SU-DHL-6 (cell line): ENCODE measurements at regions not wholly inside any gene's neighbourhood (a gene's known extent, or its start where the extent isn't known, plus 50 kb on each side); places are given as distances from the start of the nearest gene placed in this dataset.

ENCODE experiments used
- H2AFZ ChIP-seq: fragments of 200-600 bp; sonication (generic); 2 replicates; pipeline ENCODE4 v1.6.1; 2014; ENCODE audit warnings: low read depth, mild to moderate bottlenecking, moderate library complexity, mixed read lengths, antibody characterized with exemption, low read length; ENCODE audit not compliant: severe bottlenecking
- H3F3A ChIP-seq: fragments of 200-600 bp; shearing (Covaris generic); 2 replicates; pipeline ENCODE4 v1.6.0; 2016; ENCODE audit warnings: antibody characterized with exemption, mild to moderate bottlenecking; ENCODE audit not compliant: insufficient read depth
- H3K27ac ChIP-seq: fragments of 200-600 bp; sonication (generic); 2 replicates; pipeline ENCODE4 v1.5.1; 2016; ENCODE audit warnings: low read depth, mild to moderate bottlenecking, low read length, moderate library complexity, mixed read lengths
- H3K27me3 ChIP-seq: fragments of 200-600 bp; sonication (generic), shearing (Covaris generic); 2 replicates; pipeline ENCODE4 v1.6.0; 2014; ENCODE audit warnings: mild to moderate bottlenecking, low read length
- H3K36me3 ChIP-seq: fragments of 200-600 bp; sonication (generic); 2 replicates; pipeline ENCODE4 v1.6.1; 2014; ENCODE audit warnings: mild to moderate bottlenecking, low read length, mixed read lengths
- H3K4me2 ChIP-seq: fragments of 300-600, 200-600 bp; shearing (Covaris generic), sonication (generic); 2 replicates; pipeline ENCODE4 v1.6.0; 2014; ENCODE audit warnings: low read length, low read depth, mild to moderate bottlenecking; ENCODE audit not compliant: poor library complexity, severe bottlenecking
- H3K4me3 ChIP-seq: fragments of 200-600 bp; sonication (generic); 2 replicates; pipeline ENCODE4 v1.5.1; 2014; ENCODE audit warnings: antibody characterized with exemption, low read length, mild to moderate bottlenecking, mixed read lengths; ENCODE audit not compliant: insufficient read depth, poor library complexity, severe bottlenecking
- H3K79me2 ChIP-seq: fragments of 200-600 bp; sonication (generic); 2 replicates; pipeline ENCODE4 v1.6.1; 2014; ENCODE audit warnings: mild to moderate bottlenecking, low read length, moderate library complexity; ENCODE audit not compliant: insufficient read depth
- H3K9ac ChIP-seq: fragments of 200-600 bp; sonication (generic); 2 replicates; pipeline ENCODE4 v1.7.0; 2014; ENCODE audit warnings: mild to moderate bottlenecking, low read length
- H3K9me2 ChIP-seq: fragments of 200-600 bp; sonication (generic); replicated peaks from 2 replicates; pipeline ENCODE4 v1.6.1; 2014; ENCODE audit warnings: low read length; ENCODE audit not compliant: insufficient read depth
- H3K9me3 ChIP-seq: fragments of 200-600 bp; sonication (generic); 2 replicates; pipeline ENCODE4 v1.6.1; 2014; ENCODE audit warnings: low read length, mixed read lengths; ENCODE audit not compliant: insufficient read depth
- H4K20me1 ChIP-seq: fragments of 200-600 bp; sonication (generic); 2 replicates; pipeline ENCODE4 v1.6.1; 2014; ENCODE audit warnings: low read depth, mild to moderate bottlenecking, antibody characterized with exemption, low read length, moderate library complexity, mixed read lengths
- EZH2phosphoT487 ChIP-seq: fragments of 200-600 bp; sonication (generic), shearing (Covaris generic); conservative IDR thresholded peaks from 2 replicates; pipeline ENCODE4 v1.6.1; 2018; ENCODE audit warnings: mild to moderate bottlenecking, antibody characterized with exemption, low read length, moderate library complexity, mixed read lengths
- TF ChIP-seq, protein P1 (sequence below): fragments of 200-600 bp; sonication (generic); IDR thresholded peaks from one replicate; pipeline ENCODE4 v1.5.1; 2017; ENCODE audit warnings: antibody characterized with exemption, mild to moderate bottlenecking, low read length, moderate library complexity; ENCODE audit not compliant: insufficient read depth, poor library complexity, severe bottlenecking

DNA sequence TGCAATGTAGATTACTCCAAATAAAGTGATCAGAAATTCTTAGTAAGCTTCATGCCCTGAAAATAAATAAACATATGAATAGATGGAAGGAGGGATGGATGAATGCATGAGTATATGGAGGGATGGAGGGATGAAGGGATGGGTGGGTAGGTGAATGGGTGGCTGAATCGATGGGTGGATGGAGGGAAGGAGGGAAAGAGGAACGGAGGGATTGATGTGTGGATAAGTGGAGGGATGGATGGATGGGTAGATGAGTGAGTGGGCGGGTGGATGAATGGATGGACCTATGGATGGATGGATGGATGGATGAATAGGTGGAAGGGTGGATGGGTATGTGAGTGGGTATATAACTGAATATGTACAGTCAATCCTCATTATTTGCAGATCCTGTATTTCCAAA lies 276.7 kb upstream of the ACVR2A start:
- no peaks in the 10 kb centered on the region for H4K20me1 ChIP-seq
- H3F3A ChIP-seq = no peaks in the 10 kb centered on the region
- no peak overlapping the region for H2AFZ ChIP-seq
- H3K79me2 ChIP-seq = no peaks in the 10 kb centered on the region
- H3K4me3 ChIP-seq = no peak overlapping the region
- H3K27ac ChIP-seq = no peak overlapping the region
- TF ChIP-seq, protein P1, sequence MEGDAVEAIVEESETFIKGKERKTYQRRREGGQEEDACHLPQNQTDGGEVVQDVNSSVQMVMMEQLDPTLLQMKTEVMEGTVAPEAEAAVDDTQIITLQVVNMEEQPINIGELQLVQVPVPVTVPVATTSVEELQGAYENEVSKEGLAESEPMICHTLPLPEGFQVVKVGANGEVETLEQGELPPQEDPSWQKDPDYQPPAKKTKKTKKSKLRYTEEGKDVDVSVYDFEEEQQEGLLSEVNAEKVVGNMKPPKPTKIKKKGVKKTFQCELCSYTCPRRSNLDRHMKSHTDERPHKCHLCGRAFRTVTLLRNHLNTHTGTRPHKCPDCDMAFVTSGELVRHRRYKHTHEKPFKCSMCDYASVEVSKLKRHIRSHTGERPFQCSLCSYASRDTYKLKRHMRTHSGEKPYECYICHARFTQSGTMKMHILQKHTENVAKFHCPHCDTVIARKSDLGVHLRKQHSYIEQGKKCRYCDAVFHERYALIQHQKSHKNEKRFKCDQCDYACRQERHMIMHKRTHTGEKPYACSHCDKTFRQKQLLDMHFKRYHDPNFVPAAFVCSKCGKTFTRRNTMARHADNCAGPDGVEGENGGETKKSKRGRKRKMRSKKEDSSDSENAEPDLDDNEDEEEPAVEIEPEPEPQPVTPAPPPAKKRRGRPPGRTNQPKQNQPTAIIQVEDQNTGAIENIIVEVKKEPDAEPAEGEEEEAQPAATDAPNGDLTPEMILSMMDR = no peak
- no peak for TF ChIP-seq EZH2phosphoT487
- no peak overlapping the region for H3K9ac ChIP-seq
- no peak overlapping the region for H3K4me2 ChIP-seq
- no peaks in the 10 kb centered on the region for H3K9me2 ChIP-seq
- no peaks in the 10 kb centered on the region for H3K9me3 ChIP-seq
- H3K36me3 ChIP-seq = no peaks in the 10 kb centered on the region
- no peaks in the 10 kb centered on the region for H3K27me3 ChIP-seq

DNA sequence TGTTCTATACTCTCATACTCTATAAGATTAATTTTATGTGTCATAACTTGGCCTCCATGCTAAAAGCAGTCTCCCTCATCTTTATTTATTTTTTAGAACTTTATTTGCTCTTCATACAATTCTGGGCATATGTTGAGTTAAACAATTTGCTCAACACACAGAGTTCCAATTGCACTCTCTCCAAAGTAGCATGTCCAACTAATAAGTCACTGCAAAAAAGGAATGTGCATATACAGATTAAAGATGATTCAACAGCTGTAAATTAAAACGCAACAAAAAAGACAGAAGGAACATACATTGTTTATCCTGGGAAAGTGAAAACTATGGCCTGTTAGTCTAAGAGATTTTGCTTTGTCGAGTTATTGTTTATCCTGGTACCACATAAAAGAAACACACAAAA lies 277.7 kb upstream of the ACVR2A start:
- no peak overlapping the region for H3K9ac ChIP-seq
- no peaks in the 10 kb centered on the region for H3F3A ChIP-seq
- H3K9me2 ChIP-seq = no peaks in the 10 kb centered on the region
- no peaks in the 10 kb centered on the region for H4K20me1 ChIP-seq
- H3K9me3 ChIP-seq = no peaks in the 10 kb centered on the region
- H3K4me2 ChIP-seq = no peak overlapping the region
- no peaks in the 10 kb centered on the region for H3K79me2 ChIP-seq
- no peaks in the 10 kb centered on the region for H3K27me3 ChIP-seq
- TF ChIP-seq EZH2phosphoT487 = no peak
- TF ChIP-seq, protein P1 = no peak
- H3K36me3 ChIP-seq = no peaks in the 10 kb centered on the region
- H3K27ac ChIP-seq = no peak overlapping the region
- no peak overlapping the region for H3K4me3 ChIP-seq
- H2AFZ ChIP-seq = no peak overlapping the region

DNA sequence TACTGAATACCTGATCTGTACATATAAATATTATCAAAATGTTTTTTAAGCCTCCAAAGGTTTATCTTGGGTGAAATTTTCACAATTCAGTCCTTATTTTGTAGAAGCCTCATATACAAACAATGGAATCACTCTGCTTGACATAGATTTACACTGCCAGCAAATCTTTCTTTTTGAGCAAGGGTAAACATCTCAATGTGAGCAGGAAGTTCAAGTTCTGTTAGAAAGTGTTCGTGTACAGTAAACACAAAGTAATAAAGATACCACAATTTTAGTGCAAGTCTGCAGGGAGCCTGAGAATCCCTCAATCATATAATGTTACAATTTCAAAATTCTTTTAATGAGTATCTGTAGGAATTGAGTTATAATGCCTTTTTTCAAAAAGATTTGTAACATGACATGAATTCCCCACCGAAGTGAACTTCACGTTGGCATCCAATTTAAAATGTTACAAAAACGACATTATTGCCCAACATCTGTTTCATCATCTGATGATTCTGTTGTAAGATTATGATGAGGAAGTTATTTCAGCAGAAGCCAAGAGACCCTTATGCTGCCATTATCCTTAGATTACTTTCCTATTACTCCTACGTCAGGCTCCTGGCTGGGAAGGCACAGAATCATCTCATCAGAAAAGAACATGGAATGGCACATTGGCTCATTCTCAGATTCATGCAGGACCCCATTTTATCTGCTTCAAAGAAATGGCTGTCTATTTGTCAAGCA lies 283.9 kb upstream of the ACVR2A start:
- no peaks in the 10 kb centered on the region for H3K9me2 ChIP-seq
- H2AFZ ChIP-seq = no peak overlapping the region
- H3K4me3 ChIP-seq = no peak overlapping the region
- H3K4me2 ChIP-seq = no peak overlapping the region
- H3K9me3 ChIP-seq = no peaks in the 10 kb centered on the region
- no peaks in the 10 kb centered on the region for H3K27me3 ChIP-seq
- no peaks in the 10 kb centered on the region for H3K36me3 ChIP-seq
- no peak overlapping the region for H3K27ac ChIP-seq
- H3K79me2 ChIP-seq = no peaks in the 10 kb centered on the region
- H3K9ac ChIP-seq = no peak overlapping the region
- TF ChIP-seq, protein P1 = no peak
- no peaks in the 10 kb centered on the region for H3F3A ChIP-seq
- H4K20me1 ChIP-seq = no peaks in the 10 kb centered on the region
